ENCODE measurements at regions not wholly inside any gene's neighbourhood (a gene's known extent, or its start where the extent isn't known, plus 50 kb on each side); places are given as distances from the start of the nearest gene placed in this dataset.
"Not testable (repeated sequence)": the region's sequence is repeated elsewhere in the genome, so short reads cannot be mapped to it uniquely, and the experiment has no call there.

DNA sequence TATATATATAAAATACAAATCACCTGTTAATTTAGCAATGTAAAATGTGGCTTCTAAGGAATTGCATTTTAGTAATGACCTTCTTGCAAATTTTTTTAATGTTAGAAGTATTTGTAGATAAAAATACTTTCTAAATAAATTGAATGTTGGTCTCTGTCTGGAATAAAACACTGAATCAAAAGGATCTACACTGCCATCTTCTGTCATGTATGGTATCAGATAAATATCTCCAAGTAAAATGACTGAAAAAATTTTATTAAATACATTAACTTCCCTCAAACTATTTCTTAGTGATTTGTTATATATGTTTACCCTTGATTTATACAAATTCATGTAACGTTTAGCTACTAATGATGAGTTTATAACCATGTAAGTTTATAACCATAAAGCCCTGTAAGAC, 2029.3 kb downstream of the MRPL39 start:
- Histone ChIP-seq H3K9ac (ENCODE audit: low read depth in 1 of 2, low read length in 2 of 2) (no peak overlapping the region), H3K4me3 (ENCODE audit: low read depth in 1 of 3, low read length in 3 of 3) (no peak overlapping the region), H3K36me3 (ENCODE audit: control insufficient read depth in 4 of 4, insufficient read depth in 3 of 4, low read depth in 1 of 4, low read length in 3 of 4) (no peaks in the 10 kb centered on the region), H3K9me3 (ENCODE audit: control insufficient read depth in 4 of 4, low read length in 3 of 4) (no peaks in the 10 kb centered on the region), H3K27me3 (ENCODE audit: control insufficient read depth in 4 of 4, insufficient read depth in 4 of 4, low read length in 3 of 4) (peaks cover 0 to 3% (median 0%) of the 10 kb centered on the region in 4 donors), H3K4me1 (ENCODE audit: control insufficient read depth in 4 of 4, insufficient read depth in 4 of 4, low read length in 3 of 4) (no peaks in the 10 kb centered on the region), H3K27ac (ENCODE audit: low read depth in 1 of 2, low read length in 2 of 2) (no peak overlapping the region)
- DNase-seq (ENCODE audit: low spot score), result no peak
- no peak for TF ChIP-seq GABPA (IDR thresholded peaks at IDR 0.05 in 1 of 2, conservative IDR thresholded peaks at IDR 0.05 in 1 of 2)
- no peak for TF ChIP-seq EGR1 (IDR thresholded peaks at IDR 0.05; ENCODE audit: low read depth in 2 of 2)
- WGBS, result 41% methylated on average over 1 of the region's 1 CpG

DNA sequence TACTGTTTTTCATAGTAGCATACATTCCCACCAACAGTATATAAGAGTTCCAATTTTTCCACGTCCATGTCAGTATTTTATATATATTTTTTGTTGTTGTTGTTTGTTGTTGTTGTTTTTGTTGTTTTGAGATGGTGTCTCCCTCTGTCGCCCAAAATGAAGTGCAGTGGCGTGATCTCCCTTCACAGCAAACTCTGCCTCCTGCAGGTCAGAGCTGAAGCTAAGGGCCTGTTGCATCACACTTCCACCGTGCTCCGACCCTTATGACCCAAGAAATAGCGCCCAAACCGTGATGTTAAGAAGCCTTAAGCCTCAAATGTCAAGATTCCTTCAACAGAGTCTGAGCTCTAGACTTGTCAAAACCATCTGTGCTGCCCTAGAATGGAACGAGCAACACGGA, 2032.3 kb downstream of the MRPL39 start:
- Histone ChIP-seq H3K27me3 (ENCODE audit: control insufficient read depth in 4 of 4, insufficient read depth in 4 of 4, low read length in 3 of 4) (peaks cover 0 to 3% (median 0%) of the 10 kb centered on the region in 4 donors), H3K4me1 (ENCODE audit: control insufficient read depth in 4 of 4, insufficient read depth in 4 of 4, low read length in 3 of 4) (no peaks in the 10 kb centered on the region), H3K9me3 (ENCODE audit: control insufficient read depth in 4 of 4, low read length in 3 of 4) (no peaks in the 10 kb centered on the region), H3K27ac (ENCODE audit: low read depth in 1 of 2, low read length in 2 of 2) (no peak overlapping the region), H3K36me3 (ENCODE audit: control insufficient read depth in 4 of 4, insufficient read depth in 3 of 4, low read depth in 1 of 4, low read length in 3 of 4) (no peaks in the 10 kb centered on the region), H3K9ac (ENCODE audit: low read depth in 1 of 2, low read length in 2 of 2) (no peak overlapping the region), H3K4me3 (ENCODE audit: low read depth in 1 of 3, low read length in 3 of 3) (no peak overlapping the region)
- 60% methylated on average over 9 of the region's 9 CpGs for WGBS
- no peak for DNase-seq (ENCODE audit: low spot score)
- TF ChIP-seq JUND (IDR thresholded peaks at IDR 0.05), result no peak
- no peak for TF ChIP-seq SP1 (IDR thresholded peaks at IDR 0.05)
- TF ChIP-seq RAD21 (IDR thresholded peaks at IDR 0.05), result no peak
- no peak for TF ChIP-seq FOXA1 (IDR thresholded peaks at IDR 0.05)
- TF ChIP-seq NR2F2 (IDR thresholded peaks at IDR 0.05), result no peak
- no peak for TF ChIP-seq EGR1 (IDR thresholded peaks at IDR 0.05; ENCODE audit: low read depth in 2 of 2)
- TF ChIP-seq TAF1 (conservative IDR thresholded peaks at IDR 0.05), result no peak
- TF ChIP-seq, protein P1, sequence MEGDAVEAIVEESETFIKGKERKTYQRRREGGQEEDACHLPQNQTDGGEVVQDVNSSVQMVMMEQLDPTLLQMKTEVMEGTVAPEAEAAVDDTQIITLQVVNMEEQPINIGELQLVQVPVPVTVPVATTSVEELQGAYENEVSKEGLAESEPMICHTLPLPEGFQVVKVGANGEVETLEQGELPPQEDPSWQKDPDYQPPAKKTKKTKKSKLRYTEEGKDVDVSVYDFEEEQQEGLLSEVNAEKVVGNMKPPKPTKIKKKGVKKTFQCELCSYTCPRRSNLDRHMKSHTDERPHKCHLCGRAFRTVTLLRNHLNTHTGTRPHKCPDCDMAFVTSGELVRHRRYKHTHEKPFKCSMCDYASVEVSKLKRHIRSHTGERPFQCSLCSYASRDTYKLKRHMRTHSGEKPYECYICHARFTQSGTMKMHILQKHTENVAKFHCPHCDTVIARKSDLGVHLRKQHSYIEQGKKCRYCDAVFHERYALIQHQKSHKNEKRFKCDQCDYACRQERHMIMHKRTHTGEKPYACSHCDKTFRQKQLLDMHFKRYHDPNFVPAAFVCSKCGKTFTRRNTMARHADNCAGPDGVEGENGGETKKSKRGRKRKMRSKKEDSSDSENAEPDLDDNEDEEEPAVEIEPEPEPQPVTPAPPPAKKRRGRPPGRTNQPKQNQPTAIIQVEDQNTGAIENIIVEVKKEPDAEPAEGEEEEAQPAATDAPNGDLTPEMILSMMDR (IDR thresholded peaks at IDR 0.05; ENCODE audit: low read depth, low read length, missing input control), result no peak
- TF ChIP-seq, protein P2, sequence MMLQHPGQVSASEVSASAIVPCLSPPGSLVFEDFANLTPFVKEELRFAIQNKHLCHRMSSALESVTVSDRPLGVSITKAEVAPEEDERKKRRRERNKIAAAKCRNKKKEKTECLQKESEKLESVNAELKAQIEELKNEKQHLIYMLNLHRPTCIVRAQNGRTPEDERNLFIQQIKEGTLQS (IDR thresholded peaks at IDR 0.05), result no peak
- TF ChIP-seq, protein P3, sequence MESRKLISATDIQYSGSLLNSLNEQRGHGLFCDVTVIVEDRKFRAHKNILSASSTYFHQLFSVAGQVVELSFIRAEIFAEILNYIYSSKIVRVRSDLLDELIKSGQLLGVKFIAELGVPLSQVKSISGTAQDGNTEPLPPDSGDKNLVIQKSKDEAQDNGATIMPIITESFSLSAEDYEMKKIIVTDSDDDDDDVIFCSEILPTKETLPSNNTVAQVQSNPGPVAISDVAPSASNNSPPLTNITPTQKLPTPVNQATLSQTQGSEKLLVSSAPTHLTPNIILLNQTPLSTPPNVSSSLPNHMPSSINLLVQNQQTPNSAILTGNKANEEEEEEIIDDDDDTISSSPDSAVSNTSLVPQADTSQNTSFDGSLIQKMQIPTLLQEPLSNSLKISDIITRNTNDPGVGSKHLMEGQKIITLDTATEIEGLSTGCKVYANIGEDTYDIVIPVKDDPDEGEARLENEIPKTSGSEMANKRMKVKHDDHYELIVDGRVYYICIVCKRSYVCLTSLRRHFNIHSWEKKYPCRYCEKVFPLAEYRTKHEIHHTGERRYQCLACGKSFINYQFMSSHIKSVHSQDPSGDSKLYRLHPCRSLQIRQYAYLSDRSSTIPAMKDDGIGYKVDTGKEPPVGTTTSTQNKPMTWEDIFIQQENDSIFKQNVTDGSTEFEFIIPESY (IDR thresholded peaks at IDR 0.05), result no peak
- TF ChIP-seq, protein P4, sequence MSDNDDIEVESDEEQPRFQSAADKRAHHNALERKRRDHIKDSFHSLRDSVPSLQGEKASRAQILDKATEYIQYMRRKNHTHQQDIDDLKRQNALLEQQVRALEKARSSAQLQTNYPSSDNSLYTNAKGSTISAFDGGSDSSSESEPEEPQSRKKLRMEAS (IDR thresholded peaks at IDR 0.05), result no peak
- TF ChIP-seq GABPA (IDR thresholded peaks at IDR 0.05 in 1 of 2, conservative IDR thresholded peaks at IDR 0.05 in 1 of 2), result no peak
- no peak for TF ChIP-seq YY1 (IDR thresholded peaks at IDR 0.05)
- no peak for TF ChIP-seq HNF4G (IDR thresholded peaks at IDR 0.05)
- no peak for TF ChIP-seq FOXA2 (IDR thresholded peaks at IDR 0.05)
- no peak for TF ChIP-seq HNF4A (conservative IDR thresholded peaks at IDR 0.05)
- TF ChIP-seq, protein P5, sequence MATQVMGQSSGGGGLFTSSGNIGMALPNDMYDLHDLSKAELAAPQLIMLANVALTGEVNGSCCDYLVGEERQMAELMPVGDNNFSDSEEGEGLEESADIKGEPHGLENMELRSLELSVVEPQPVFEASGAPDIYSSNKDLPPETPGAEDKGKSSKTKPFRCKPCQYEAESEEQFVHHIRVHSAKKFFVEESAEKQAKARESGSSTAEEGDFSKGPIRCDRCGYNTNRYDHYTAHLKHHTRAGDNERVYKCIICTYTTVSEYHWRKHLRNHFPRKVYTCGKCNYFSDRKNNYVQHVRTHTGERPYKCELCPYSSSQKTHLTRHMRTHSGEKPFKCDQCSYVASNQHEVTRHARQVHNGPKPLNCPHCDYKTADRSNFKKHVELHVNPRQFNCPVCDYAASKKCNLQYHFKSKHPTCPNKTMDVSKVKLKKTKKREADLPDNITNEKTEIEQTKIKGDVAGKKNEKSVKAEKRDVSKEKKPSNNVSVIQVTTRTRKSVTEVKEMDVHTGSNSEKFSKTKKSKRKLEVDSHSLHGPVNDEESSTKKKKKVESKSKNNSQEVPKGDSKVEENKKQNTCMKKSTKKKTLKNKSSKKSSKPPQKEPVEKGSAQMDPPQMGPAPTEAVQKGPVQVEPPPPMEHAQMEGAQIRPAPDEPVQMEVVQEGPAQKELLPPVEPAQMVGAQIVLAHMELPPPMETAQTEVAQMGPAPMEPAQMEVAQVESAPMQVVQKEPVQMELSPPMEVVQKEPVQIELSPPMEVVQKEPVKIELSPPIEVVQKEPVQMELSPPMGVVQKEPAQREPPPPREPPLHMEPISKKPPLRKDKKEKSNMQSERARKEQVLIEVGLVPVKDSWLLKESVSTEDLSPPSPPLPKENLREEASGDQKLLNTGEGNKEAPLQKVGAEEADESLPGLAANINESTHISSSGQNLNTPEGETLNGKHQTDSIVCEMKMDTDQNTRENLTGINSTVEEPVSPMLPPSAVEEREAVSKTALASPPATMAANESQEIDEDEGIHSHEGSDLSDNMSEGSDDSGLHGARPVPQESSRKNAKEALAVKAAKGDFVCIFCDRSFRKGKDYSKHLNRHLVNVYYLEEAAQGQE (IDR thresholded peaks at IDR 0.05), result no peak
- TF ChIP-seq RXRA (IDR thresholded peaks at IDR 0.05), result no peak

DNA sequence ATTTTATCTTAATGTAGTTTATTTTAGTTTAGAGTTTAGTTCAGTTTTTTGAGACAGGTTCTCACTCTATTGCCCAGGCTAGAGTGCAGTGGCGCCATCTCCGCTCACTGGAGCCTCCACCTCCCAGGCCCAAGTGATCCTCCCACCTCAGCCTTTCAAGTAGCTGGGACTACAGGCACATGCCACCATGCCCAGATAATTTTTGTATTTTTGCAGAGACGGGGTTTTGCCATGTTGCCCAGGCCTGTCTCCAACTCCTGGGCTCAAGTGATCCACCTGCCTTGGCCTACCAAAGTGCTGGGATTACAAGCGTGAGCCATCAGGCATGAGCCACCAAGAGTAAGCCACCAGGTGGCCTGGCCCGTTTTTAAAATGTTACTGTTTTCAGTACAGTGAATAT, 2058.4 kb downstream of the MRPL39 start:
- H3K4me1 ChIP-seq (ENCODE audit: control insufficient read depth in 4 of 4, insufficient read depth in 4 of 4, low read length in 3 of 4); H3K4me3 ChIP-seq (ENCODE audit: low read depth in 1 of 3, low read length in 3 of 3); DNase-seq (ENCODE audit: low spot score); H3K9me3 ChIP-seq (ENCODE audit: control insufficient read depth in 4 of 4, low read length in 3 of 4); H3K36me3 ChIP-seq (ENCODE audit: control insufficient read depth in 4 of 4, insufficient read depth in 3 of 4, low read depth in 1 of 4, low read length in 3 of 4); H3K27me3 ChIP-seq (ENCODE audit: control insufficient read depth in 4 of 4, insufficient read depth in 4 of 4, low read length in 3 of 4); H3K9ac ChIP-seq (ENCODE audit: low read depth in 1 of 2, low read length in 2 of 2); H3K27ac ChIP-seq (ENCODE audit: low read depth in 1 of 2, low read length in 2 of 2): not testable (repeated sequence)
- 81% methylated on average over 5 of the region's 5 CpGs for WGBS
